Neural crest cell (in vitro differentiated cells): ENCODE measurements at regions not wholly inside any gene's neighbourhood (a gene's known extent, or its start where the extent isn't known, plus 50 kb on each side); places are given as distances from the start of the nearest gene placed in this dataset.

Experiments
- DNase-seq: peaks from one replicate; pipeline ENCODE4 v3.0.0; 2021; ENCODE audit warnings: low read depth, mixed read lengths, low spot score
- H3K27ac Mint-ChIP-seq: one replicate; pipeline ENCODE4 v1.8.0; 2021; ENCODE audit warnings: mild to moderate bottlenecking, mixed read lengths; ENCODE audit not compliant: unreplicated experiment
- H3K27me3 Mint-ChIP-seq: 2 replicates; pipeline ENCODE4 v1.8.0; 2021; ENCODE audit warnings: low read depth, mild to moderate bottlenecking, mixed read lengths
- H3K36me3 Mint-ChIP-seq: 2 replicates; pipeline ENCODE4 v1.8.0; 2021; ENCODE audit warnings: low read depth, mild to moderate bottlenecking, mixed read lengths
- H3K4me1 Mint-ChIP-seq: 2 replicates; pipeline ENCODE4 v1.8.0; 2021; ENCODE audit warnings: mixed read lengths
- H3K4me3 Mint-ChIP-seq: one replicate; pipeline ENCODE4 v1.8.0; 2021; ENCODE audit warnings: mild to moderate bottlenecking, mixed read lengths
- H3K9me3 Mint-ChIP-seq: 2 replicates; pipeline ENCODE4 v1.8.0; 2021; ENCODE audit warnings: mixed read lengths
- CTCF ChIP-seq: fragments of 200-600 bp; sonication (generic); conservative IDR thresholded peaks from 2 replicates; pipeline ENCODE4 v1.5.0; 2021; ENCODE audit warnings: antibody characterized with exemption, mild to moderate bottlenecking

GRCh38 chr1:29959356-29959755, 723.0 kb downstream of the PTPRU start:
- H3K27ac Mint-ChIP-seq: no peak overlapping the region
- no peaks in the 10 kb centered on the region for H3K36me3 Mint-ChIP-seq
- DNase-seq: no peak
- H3K4me1 Mint-ChIP-seq: peaks cover 24% of the 10 kb centered on the region
- TF ChIP-seq CTCF: no peak
- no peaks in the 10 kb centered on the region for H3K27me3 Mint-ChIP-seq
- H3K9me3 Mint-ChIP-seq: peaks cover 3% of the 10 kb centered on the region
- H3K4me3 Mint-ChIP-seq: no peak overlapping the region

- Mint-ChIP-seq H3K27ac (no peak overlapping the region), H3K36me3 (no peaks in the 10 kb centered on the region), H3K4me3 (no peak overlapping the region), H3K9me3 (peaks cover 3% of the 10 kb centered on the region), H3K27me3 (peaks cover 5% of the 10 kb centered on the region), H3K4me1 (peaks cover 19% of the 10 kb centered on the region)
- no peak for DNase-seq
- no peak for TF ChIP-seq CTCF
Observed at GRCh38 chr1:29958271-29958670, 721.9 kb downstream of the PTPRU start.

- Mint-ChIP-seq H3K9me3 (peaks cover 3% of the 10 kb centered on the region), H3K4me1 (peaks cover 10% of the 10 kb centered on the region), H3K4me3 (no peak overlapping the region), H3K36me3 (no peaks in the 10 kb centered on the region), H3K27me3 (peaks cover 5% of the 10 kb centered on the region), H3K27ac (no peak overlapping the region)
- TF ChIP-seq CTCF: no peak
- DNase-seq: no peak
Observed at GRCh38 chr1:29956349-29957030, 720.2 kb downstream of the PTPRU start.

- TF ChIP-seq CTCF: no peak
- Mint-ChIP-seq H3K36me3 (no peaks in the 10 kb centered on the region), H3K9me3 (peaks cover 3% of the 10 kb centered on the region), H3K4me1 (peaks cover 4% of the 10 kb centered on the region), H3K27ac (no peak overlapping the region), H3K27me3 (peaks cover 5% of the 10 kb centered on the region), H3K4me3 (no peak overlapping the region)
- no peak for DNase-seq
Observed at GRCh38 chr1:29954591-29954990, 718.3 kb downstream of the PTPRU start.

- no peak overlapping the region for H3K27ac Mint-ChIP-seq
Observed at GRCh38 chr1:29953961-29954360, 717.6 kb downstream of the PTPRU start.

More at GRCh38 chr1:29953961-29954360, 717.6 kb downstream of the PTPRU start:
- Mint-ChIP-seq H3K36me3 (no peaks in the 10 kb centered on the region), H3K4me1 (peaks cover 4% of the 10 kb centered on the region), H3K9me3 (peaks cover 3% of the 10 kb centered on the region), H3K4me3 (no peak overlapping the region), H3K27me3 (peaks cover 5% of the 10 kb centered on the region)
- DNase-seq: no peak
- no peak for TF ChIP-seq CTCF
